CD4-positive, alpha-beta memory T cell (primary cell): ENCODE measurements at regions not wholly inside any gene's neighbourhood (a gene's known extent, or its start where the extent isn't known, plus 50 kb on each side); places are given as distances from the start of the nearest gene placed in this dataset.

ENCODE experiments used
- CTCF ChIA-PET: fragments of 350-600 bp; sonication (Branson Sonifier 250); formaldehyde crosslinking; loops from one replicate; lab custom pipeline; 2021; ENCODE audit warnings: inconsistent platforms; ENCODE audit not compliant: partially characterized antibody; lab: Charles Lee
- POLR2A ChIA-PET: fragments of 350-600 bp; sonication (Branson Sonifier 250); formaldehyde crosslinking; loops from one replicate; lab custom pipeline; 2021; ENCODE audit not compliant: partially characterized antibody; lab: Charles Lee
- DNase-seq, 5 donors: peaks; one replicate each; pipeline versions ENCODE4 v3.0.0 to v3.0.0-alpha.2; 2020 to 2022; ENCODE audit warnings: mixed read lengths in 1 of 5
- H3K27ac ChIP-seq: one replicate; pipeline ENCODE4 v1.7.0; 2013; ENCODE audit warnings: low read depth, low read length
- H3K27me3 ChIP-seq: 2 replicates; pipeline ENCODE4 v1.7.0; 2013; ENCODE audit warnings: mild to moderate bottlenecking, low read length, moderate library complexity; ENCODE audit not compliant: insufficient read depth
- H3K36me3 ChIP-seq: 2 replicates; pipeline ENCODE4 v1.7.0; 2013; ENCODE audit warnings: mild to moderate bottlenecking, low read length, moderate library complexity; ENCODE audit not compliant: insufficient read depth
- H3K4me1 ChIP-seq: 2 replicates; pipeline ENCODE4 v1.7.0; 2013; ENCODE audit warnings: mild to moderate bottlenecking, low read length, moderate library complexity; ENCODE audit not compliant: insufficient read depth
- H3K4me3 ChIP-seq, 2 donors: one replicate each; pipeline ENCODE4 v1.7.0; 2013; ENCODE audit warnings: low read length in 2 of 2, mild to moderate bottlenecking in 1 of 2
- H3K9me3 ChIP-seq, 2 donors: one replicate each; pipeline ENCODE4 v1.7.0; 2013; ENCODE audit warnings: low read length in 2 of 2, control low read depth in 1 of 2; ENCODE audit not compliant: control insufficient read depth in 1 of 2
- H3K27ac Mint-ChIP-seq, 7 donors: one replicate each; pipeline ENCODE4 v1.8.0; 2020 to 2021; ENCODE audit warnings: mixed read lengths in 7 of 7, mild to moderate bottlenecking in 6 of 7, inconsistent platforms in 3 of 7, moderate library complexity in 3 of 7
- H3K27me3 Mint-ChIP-seq, 2 donors: one replicate each; pipeline ENCODE4 v1.8.0; 2020 to 2021; ENCODE audit warnings: mixed read lengths in 2 of 2
- H3K36me3 Mint-ChIP-seq, 2 donors: one replicate each; pipeline ENCODE4 v1.8.0; 2020 to 2021; ENCODE audit warnings: mixed read lengths in 2 of 2, inconsistent platforms in 1 of 2, mild to moderate bottlenecking in 1 of 2
- H3K4me1 Mint-ChIP-seq, 4 donors: one replicate each; pipeline ENCODE4 v1.8.0; 2020 to 2021; ENCODE audit warnings: mixed read lengths in 4 of 4, mild to moderate bottlenecking in 1 of 4
- H3K4me3 Mint-ChIP-seq, 8 donors: one replicate each; pipeline ENCODE4 v1.8.0; 2020 to 2021; ENCODE audit warnings: mixed read lengths in 8 of 8, mild to moderate bottlenecking in 7 of 8, moderate library complexity in 6 of 8, inconsistent platforms in 3 of 8
- H3K9me3 Mint-ChIP-seq, 8 donors: one replicate each; pipeline ENCODE4 v1.8.0; 2020 to 2021; ENCODE audit warnings: mixed read lengths in 8 of 8, mild to moderate bottlenecking in 5 of 8, inconsistent platforms in 3 of 8, moderate library complexity in 1 of 8
- intact Hi-C: fragments of 100-400 bp; cut with micrococcal nuclease; formaldehyde crosslinking; loops from one replicate; pipeline ENCODE4 v1.15.1; 2023

- CTCF ChIA-PET = no interaction called here
- H3K27ac ChIP-seq = no peak overlapping the region
These were observed 53.8 kb upstream of the ASB18 start for GRCh38 chr2:236317938-236318396.

DNA sequence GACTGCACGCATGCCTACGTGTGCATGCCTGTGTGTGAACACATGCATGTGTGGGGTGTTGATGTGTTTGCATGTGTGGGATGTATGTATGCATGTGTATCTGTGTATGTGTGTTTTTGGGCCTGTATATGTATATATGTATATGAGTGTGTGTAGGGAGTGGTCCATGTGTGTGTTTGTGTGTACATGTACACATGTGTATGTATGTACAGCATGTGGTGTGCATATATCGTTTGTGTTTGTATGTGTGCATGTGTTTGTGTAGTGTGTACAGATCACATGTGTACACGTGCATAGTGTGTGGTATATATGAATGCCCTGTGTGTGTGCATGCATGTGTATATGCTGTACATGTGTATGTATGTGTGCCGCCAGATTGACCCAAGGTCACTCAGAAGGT, 54.2 kb upstream of the ASB18 start:
- intact Hi-C loops = no loop called here
- CTCF ChIA-PET = no interaction called here
- H3K4me3 Mint-ChIP-seq = no peak overlapping the region

More at GRCh38 chr2:236317938-236318396, 53.8 kb upstream of the ASB18 start:
- POLR2A ChIA-PET = interaction anchor here (0.5 kb wide), 1 partner anchor 8 kb away, joined by 3 read pairs; no protein-coding TSS in a partner anchor
- Histone ChIP-seq H3K36me3 (no peaks in the 10 kb centered on the region), H3K4me1 (no peaks in the 10 kb centered on the region), H3K4me3 (no peak overlapping the region), H3K9me3 (no peaks in the 10 kb centered on the region), H3K27me3 (no peaks in the 10 kb centered on the region)
- no peak overlapping the region for H3K4me3 Mint-ChIP-seq
- H3K4me1 Mint-ChIP-seq = no peaks in the 10 kb centered on the region
- intact Hi-C loops = no loop called here
- peaks cover 9 to 10% of the 10 kb centered on the region in 2 donors for H3K27me3 Mint-ChIP-seq
- no peaks in the 10 kb centered on the region for H3K36me3 Mint-ChIP-seq
- H3K27ac Mint-ChIP-seq = no peak overlapping the region
- no peak for DNase-seq
- H3K9me3 Mint-ChIP-seq = peaks cover 0 to 14% (median 3%) of the 10 kb centered on the region in 8 donors

GRCh38 chr2:236319036-236319435, 54.8 kb upstream of the ASB18 start:
- Mint-ChIP-seq H3K4me3 (no peak overlapping the region), H3K9me3 (peaks cover 0 to 5% (median 0%) of the 10 kb centered on the region in 8 donors), H3K27me3 (peaks cover 7 to 10% of the 10 kb centered on the region in 2 donors), H3K4me1 (no peaks in the 10 kb centered on the region), H3K27ac (no peak overlapping the region), H3K36me3 (no peaks in the 10 kb centered on the region)
- DNase-seq = no peak
- H3K27ac ChIP-seq = no peak overlapping the region
- intact Hi-C loops = no loop called here
- no peak overlapping the region for H3K4me3 ChIP-seq
- CTCF ChIA-PET = no interaction called here
- H3K27me3 ChIP-seq = no peaks in the 10 kb centered on the region
- no peaks in the 10 kb centered on the region for H3K36me3 ChIP-seq
- H3K4me1 ChIP-seq = no peaks in the 10 kb centered on the region
- POLR2A ChIA-PET = no interaction called here
- no peaks in the 10 kb centered on the region for H3K9me3 ChIP-seq

More for the DNA sequence above, 54.2 kb upstream of the ASB18 start:
- Mint-ChIP-seq H3K27ac (no peak overlapping the region), H3K4me1 (no peaks in the 10 kb centered on the region), H3K9me3 (peaks cover 0 to 11% (median 3%) of the 10 kb centered on the region in 8 donors), H3K27me3 (peaks cover 10 to 11% of the 10 kb centered on the region in 2 donors), H3K36me3 (no peaks in the 10 kb centered on the region)
- POLR2A ChIA-PET = interaction anchor here (0.5 kb wide), 1 partner anchor 8 kb away, joined by 3 read pairs; no protein-coding TSS in a partner anchor
- Histone ChIP-seq H3K27me3 (no peaks in the 10 kb centered on the region), H3K27ac (no peak overlapping the region), H3K4me3 (no peak overlapping the region), H3K9me3 (no peaks in the 10 kb centered on the region), H3K4me1 (no peaks in the 10 kb centered on the region), H3K36me3 (no peaks in the 10 kb centered on the region)
- DNase-seq = no peak

- no peak overlapping the region for H3K4me3 ChIP-seq
- DNase-seq = no peak
- no peaks in the 10 kb centered on the region for H3K9me3 ChIP-seq
- no peak overlapping the region for H3K4me3 Mint-ChIP-seq
- no peaks in the 10 kb centered on the region for H3K36me3 ChIP-seq
- H3K27ac Mint-ChIP-seq = no peak overlapping the region
- no peaks in the 10 kb centered on the region for H3K4me1 ChIP-seq
- ChIA-PET POLR2A (no interaction called here), CTCF (no interaction called here)
- peaks cover 5 to 8% of the 10 kb centered on the region in 2 donors for H3K27me3 Mint-ChIP-seq
- no peak overlapping the region for H3K27ac ChIP-seq
- H3K36me3 Mint-ChIP-seq = no peaks in the 10 kb centered on the region
- no peaks in the 10 kb centered on the region for H3K27me3 ChIP-seq
- intact Hi-C loops = no loop called here
- no peaks in the 10 kb centered on the region for H3K9me3 Mint-ChIP-seq
- H3K4me1 Mint-ChIP-seq = no peaks in the 10 kb centered on the region
These were observed 57.2 kb upstream of the ASB18 start for GRCh38 chr2:236321415-236321814.

GRCh38 chr2:236333417-236334121, 69.4 kb upstream of the ASB18 start:
- Mint-ChIP-seq H3K4me1 (peaks cover 0 to 2% (median 0%) of the 10 kb centered on the region in 4 donors), H3K27ac (no peak overlapping the region), H3K27me3 (peaks cover 7 to 10% of the 10 kb centered on the region in 2 donors), H3K9me3 (no peaks in the 10 kb centered on the region), H3K36me3 (no peaks in the 10 kb centered on the region), H3K4me3 (no peak overlapping the region)
- Histone ChIP-seq H3K9me3 (no peaks in the 10 kb centered on the region), H3K4me3 (no peak overlapping the region), H3K27me3 (peaks cover 3% of the 10 kb centered on the region), H3K36me3 (no peaks in the 10 kb centered on the region), H3K4me1 (no peaks in the 10 kb centered on the region), H3K27ac (no peak overlapping the region)
- no peak for DNase-seq
- intact Hi-C loops = no loop called here
- ChIA-PET CTCF (interaction anchor here (0.9 to 2.3 kb wide), 2 partner anchors 9 to 20 kb away, joined by 3 to 9 read pairs; no protein-coding TSS in a partner anchor), POLR2A (no interaction called here)

GRCh38 chr2:236334122-236334876, 70.1 kb upstream of the ASB18 start:
- ChIA-PET POLR2A (no interaction called here), CTCF (interaction anchor here (2.3 kb wide), 1 partner anchor 8 kb away, joined by 9 read pairs; no protein-coding TSS in a partner anchor)
- Mint-ChIP-seq H3K27ac (no peak overlapping the region), H3K4me1 (peaks cover 0 to 2% (median under 1%) of the 10 kb centered on the region in 4 donors), H3K27me3 (peaks cover 2 to 12% of the 10 kb centered on the region in 2 donors), H3K9me3 (no peaks in the 10 kb centered on the region), H3K36me3 (no peaks in the 10 kb centered on the region), H3K4me3 (no peak overlapping the region)
- H3K36me3 ChIP-seq = no peaks in the 10 kb centered on the region
- no peaks in the 10 kb centered on the region for H3K4me1 ChIP-seq
- intact Hi-C loops = no loop called here
- H3K4me3 ChIP-seq = no peak overlapping the region
- no peaks in the 10 kb centered on the region for H3K9me3 ChIP-seq
- no peak overlapping the region for H3K27ac ChIP-seq
- DNase-seq = no peak
- peaks cover 3% of the 10 kb centered on the region for H3K27me3 ChIP-seq
